ENCODE measurements at regions not wholly inside any gene's neighbourhood (a gene's known extent, or its start where the extent isn't known, plus 50 kb on each side); places are given as distances from the start of the nearest gene placed in this dataset.

- TF ChIP-seq CTCF (IDR thresholded peaks at IDR 0.05) (no peak), POLR2A (IDR thresholded peaks at IDR 0.05) (no peak)
Measured at GRCh38 chr12:91892081-91892855, 253.4 kb downstream of the BTG1 start.

All from uterus (tissue), 2 donors.